Smooth muscle cell (in vitro differentiated cells): ENCODE measurements at regions not wholly inside any gene's neighbourhood (a gene's known extent, or its start where the extent isn't known, plus 50 kb on each side); places are given as distances from the start of the nearest gene placed in this dataset.

Source experiments
- DNase-seq: peaks from one replicate; lab custom pipeline; 2025; ENCODE audit not compliant: unreplicated experiment; lab: John Stamatoyannopoulos, UW
- H2AFZ ChIP-seq: fragments of 200-600 bp; sonication (generic); 2 replicates; pipeline ENCODE4 v1.6.0; 2016; ENCODE audit warnings: antibody characterized with exemption, low read depth, mild to moderate bottlenecking
- H3F3A ChIP-seq: fragments of 200-600 bp; sonication (generic); 2 replicates; pipeline ENCODE4 v1.6.0; 2017; ENCODE audit warnings: antibody characterized with exemption, low read depth
- H3K27ac ChIP-seq: fragments of 200-600 bp; sonication (generic); 2 replicates; pipeline ENCODE4 v1.5.1; 2016; ENCODE audit warnings: low read depth, mild to moderate bottlenecking
- H3K27me3 ChIP-seq: fragments of 200-600 bp; sonication (generic); 2 replicates; pipeline ENCODE4 v1.6.1; 2016; ENCODE audit warnings: low read depth, mild to moderate bottlenecking
- H3K36me3 ChIP-seq: fragments of 200-600 bp; sonication (generic); 2 replicates; pipeline ENCODE4 v1.5.1; 2016; ENCODE audit warnings: low read depth
- H3K4me1 ChIP-seq: fragments of 200-600 bp; sonication (generic); 2 replicates; pipeline ENCODE4 v1.5.1; 2016; ENCODE audit warnings: low read depth
- H3K4me2 ChIP-seq: fragments of 200-600 bp; sonication (generic); 2 replicates; pipeline ENCODE4 v1.6.0; 2016; ENCODE audit warnings: mild to moderate bottlenecking
- H3K4me3 ChIP-seq: fragments of 200-600 bp; sonication (generic); 2 replicates; pipeline ENCODE4 v1.5.1; 2016; ENCODE audit warnings: mild to moderate bottlenecking
- H3K79me2 ChIP-seq: fragments of 200-600 bp; sonication (generic); 2 replicates; pipeline ENCODE4 v1.6.0; 2016; ENCODE audit warnings: low read depth, mild to moderate bottlenecking
- H3K9ac ChIP-seq: fragments of 200-600 bp; sonication (generic); 2 replicates; pipeline ENCODE4 v1.6.0; 2016; ENCODE audit warnings: low read depth
- H3K9me3 ChIP-seq: fragments of 200-600 bp; sonication (generic); replicated peaks from 2 replicates; pipeline ENCODE4 v1.5.1; 2016; ENCODE audit warnings: low read depth
- H4K20me1 ChIP-seq: fragments of 200-600 bp; sonication (generic); 2 replicates; pipeline ENCODE4 v1.6.0; 2016; ENCODE audit warnings: low read depth
- CTCF ChIP-seq: fragments of 200-600 bp; sonication (generic); IDR thresholded peaks from 2 replicates; pipeline ENCODE4 v1.5.1; 2017; ENCODE audit warnings: borderline replicate concordance, mild to moderate bottlenecking, antibody characterized with exemption; ENCODE audit not compliant: insufficient read depth, poor library complexity, severe bottlenecking
- WGBS: methylation state at CpG from one replicate; pipeline ENCODE4 v1.1.7; 2016; ENCODE audit warnings: low lambda C conversion rate; 5-methylcytosine and 5-hydroxymethylcytosine counted together

DNA sequence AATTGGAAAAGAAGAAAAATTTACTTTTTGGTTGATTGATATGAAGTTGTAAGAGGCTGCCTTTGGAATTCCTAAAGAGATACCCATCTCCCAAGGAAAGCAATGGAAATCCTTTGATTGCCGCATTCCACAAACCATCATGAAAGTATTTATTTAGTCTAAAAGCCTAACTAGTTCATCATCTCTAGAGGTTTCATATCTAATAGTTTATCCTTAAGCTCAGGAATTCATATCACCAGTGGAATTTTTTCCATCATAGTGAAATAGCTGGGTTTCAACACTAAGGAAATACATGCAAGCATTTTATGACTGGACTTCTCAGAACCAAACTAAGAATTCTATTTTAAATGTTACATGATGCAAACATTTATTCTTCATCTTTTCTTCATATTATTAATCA lies 144.9 kb downstream of the FBXO8 start:
- H3K4me2 ChIP-seq: peak overlapping the region; percentile 23
- no peak overlapping the region for H3K9ac ChIP-seq
- no peak for TF ChIP-seq CTCF
- H3K36me3 ChIP-seq: no peaks in the 10 kb centered on the region
- H3K9me3 ChIP-seq: no peaks in the 10 kb centered on the region
- H3F3A ChIP-seq: peaks cover 12% of the 10 kb centered on the region
- H3K79me2 ChIP-seq: no peaks in the 10 kb centered on the region
- H3K27me3 ChIP-seq: no peaks in the 10 kb centered on the region
- no peaks in the 10 kb centered on the region for H4K20me1 ChIP-seq
- H2AFZ ChIP-seq: no peak overlapping the region
- peaks cover 26% of the 10 kb centered on the region for H3K4me1 ChIP-seq
- no peak overlapping the region for H3K27ac ChIP-seq
- DNase-seq: no peak
- no peak overlapping the region for H3K4me3 ChIP-seq
- WGBS: 54% methylated on average over 1 of the region's 1 CpG

DNA sequence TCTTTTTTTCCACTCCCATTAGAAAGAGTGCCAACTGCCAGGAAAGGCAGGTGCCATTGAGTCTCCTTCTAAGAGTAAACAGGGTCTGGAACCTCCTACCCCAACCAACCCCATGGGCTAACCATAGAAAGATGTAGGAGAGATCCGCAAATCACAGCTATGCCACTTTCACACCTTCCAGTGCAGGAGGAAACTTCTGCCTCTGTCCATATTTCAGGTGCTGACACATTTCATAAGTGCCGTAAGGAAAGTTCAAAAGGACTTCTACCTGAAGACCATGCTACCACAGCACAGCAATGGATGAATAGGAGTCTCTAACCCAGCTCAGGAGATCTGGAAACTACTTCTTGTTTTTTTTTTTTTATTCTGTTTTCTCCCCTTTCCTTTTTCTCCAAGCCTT lies 145.8 kb downstream of the FBXO8 start:
- WGBS: 93% methylated on average over 2 of the region's 2 CpGs
- H3K4me1 ChIP-seq: peaks cover 29% of the 10 kb centered on the region
- H3K4me3 ChIP-seq: no peak overlapping the region
- no peaks in the 10 kb centered on the region for H3K27me3 ChIP-seq
- no peak overlapping the region for H2AFZ ChIP-seq
- H4K20me1 ChIP-seq: no peaks in the 10 kb centered on the region
- TF ChIP-seq CTCF: no peak
- no peaks in the 10 kb centered on the region for H3K36me3 ChIP-seq
- H3K9me3 ChIP-seq: no peaks in the 10 kb centered on the region
- peaks cover 12% of the 10 kb centered on the region for H3F3A ChIP-seq
- H3K27ac ChIP-seq: no peak overlapping the region
- H3K9ac ChIP-seq: no peak overlapping the region
- H3K79me2 ChIP-seq: no peaks in the 10 kb centered on the region
- DNase-seq: no peak
- no peak overlapping the region for H3K4me2 ChIP-seq

GRCh38 chr4:174135936-174136406 lies 147.5 kb downstream of the FBXO8 start:
- Histone ChIP-seq H3K9me3 (no peaks in the 10 kb centered on the region), H3K9ac (no peak overlapping the region), H2AFZ (peak overlapping the region; percentile 94), H3K4me1 (peaks cover 29% of the 10 kb centered on the region), H3K79me2 (no peaks in the 10 kb centered on the region), H3K27me3 (no peaks in the 10 kb centered on the region), H3F3A (peaks cover 12% of the 10 kb centered on the region), H3K4me3 (peak overlapping the region; percentile 46), H3K36me3 (no peaks in the 10 kb centered on the region), H3K4me2 (peak overlapping the region; percentile 87), H3K27ac (peak overlapping the region; percentile 67), H4K20me1 (no peaks in the 10 kb centered on the region)
- no peak for DNase-seq
- 11% methylated on average over 12 of the region's 12 CpGs for whole genome bisulfite sequencing
- TF ChIP-seq CTCF: no peak

GRCh38 chr4:174135530-174135929 lies 147.9 kb downstream of the FBXO8 start:
- H3K4me1 ChIP-seq: peaks cover 29% of the 10 kb centered on the region
- H3K4me3 ChIP-seq: peak overlapping the region; percentile 46
- no peak overlapping the region for H3K9ac ChIP-seq
- H3K79me2 ChIP-seq: no peaks in the 10 kb centered on the region
- H3K4me2 ChIP-seq: peak overlapping the region; percentile 87
- no peaks in the 10 kb centered on the region for H4K20me1 ChIP-seq
- H2AFZ ChIP-seq: peak overlapping the region; percentile 94
- TF ChIP-seq CTCF: no peak
- WGBS: 57% methylated on average over 1 of the region's 1 CpG
- no peaks in the 10 kb centered on the region for H3K27me3 ChIP-seq
- peak overlapping the region; percentile 67 for H3K27ac ChIP-seq
- no peak for DNase-seq
- no peaks in the 10 kb centered on the region for H3K36me3 ChIP-seq
- H3F3A ChIP-seq: peaks cover 12% of the 10 kb centered on the region
- no peaks in the 10 kb centered on the region for H3K9me3 ChIP-seq
